GM18873 (cell line): ENCODE measurements at regions not wholly inside any gene's neighbourhood (a gene's known extent, or its start where the extent isn't known, plus 50 kb on each side); places are given as distances from the start of the nearest gene placed in this dataset.
"Not testable (repeated sequence)": the region's sequence is repeated elsewhere in the genome, so short reads cannot be mapped to it uniquely, and the experiment has no call there.

Source experiments
- ATAC-seq: cut with Tn5 transposase; IDR thresholded peaks from one replicate; pipeline ENCODE4 v1.9.1; 2021; ENCODE audit warnings: mild to moderate bottlenecking, moderate library complexity, moderate number of reproducible peaks; ENCODE audit not compliant: unreplicated experiment, low FRiP score

GRCh38 chr12:89781156-89781555 lies 72.5 kb upstream of the ATP2B1 start:
- no peak for ATAC-seq

- no peak for ATAC-seq
These were observed 70.5 kb upstream of the ATP2B1 start for GRCh38 chr12:89779090-89779489.

DNA sequence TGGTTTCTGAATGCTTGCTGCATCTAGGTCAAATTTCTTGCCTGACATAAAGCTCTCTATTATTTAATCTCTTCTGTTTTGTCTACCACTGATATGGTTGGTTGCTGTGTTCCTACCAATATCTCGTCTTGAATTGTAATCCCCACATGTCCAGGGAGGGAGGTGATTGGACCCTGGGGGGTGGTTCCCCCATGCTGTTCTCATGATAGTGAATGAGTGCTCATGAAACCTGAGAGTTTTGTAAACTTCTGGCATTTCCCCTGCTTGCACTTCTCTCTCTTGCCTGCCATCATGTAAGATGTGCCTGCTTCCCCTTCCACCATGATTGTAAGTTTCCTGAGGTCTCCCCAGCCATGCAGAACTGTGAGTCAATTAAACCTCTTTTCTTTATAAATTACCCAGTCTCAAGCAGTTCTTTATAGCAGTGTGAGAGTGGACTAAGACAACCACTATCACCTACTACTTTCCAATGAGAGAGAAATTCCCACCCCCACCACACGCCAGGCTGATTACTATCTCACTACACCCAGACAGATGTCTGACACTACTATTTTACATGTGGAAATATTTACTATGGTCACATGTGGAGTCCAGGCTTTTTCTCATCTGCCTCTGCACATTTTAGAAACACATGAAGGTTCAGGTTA lies 69.2 kb upstream of the ATP2B1 start:
- ATAC-seq = no peak

GRCh38 chr12:89775986-89776365 lies 67.3 kb upstream of the ATP2B1 start:
- no peak for ATAC-seq

DNA sequence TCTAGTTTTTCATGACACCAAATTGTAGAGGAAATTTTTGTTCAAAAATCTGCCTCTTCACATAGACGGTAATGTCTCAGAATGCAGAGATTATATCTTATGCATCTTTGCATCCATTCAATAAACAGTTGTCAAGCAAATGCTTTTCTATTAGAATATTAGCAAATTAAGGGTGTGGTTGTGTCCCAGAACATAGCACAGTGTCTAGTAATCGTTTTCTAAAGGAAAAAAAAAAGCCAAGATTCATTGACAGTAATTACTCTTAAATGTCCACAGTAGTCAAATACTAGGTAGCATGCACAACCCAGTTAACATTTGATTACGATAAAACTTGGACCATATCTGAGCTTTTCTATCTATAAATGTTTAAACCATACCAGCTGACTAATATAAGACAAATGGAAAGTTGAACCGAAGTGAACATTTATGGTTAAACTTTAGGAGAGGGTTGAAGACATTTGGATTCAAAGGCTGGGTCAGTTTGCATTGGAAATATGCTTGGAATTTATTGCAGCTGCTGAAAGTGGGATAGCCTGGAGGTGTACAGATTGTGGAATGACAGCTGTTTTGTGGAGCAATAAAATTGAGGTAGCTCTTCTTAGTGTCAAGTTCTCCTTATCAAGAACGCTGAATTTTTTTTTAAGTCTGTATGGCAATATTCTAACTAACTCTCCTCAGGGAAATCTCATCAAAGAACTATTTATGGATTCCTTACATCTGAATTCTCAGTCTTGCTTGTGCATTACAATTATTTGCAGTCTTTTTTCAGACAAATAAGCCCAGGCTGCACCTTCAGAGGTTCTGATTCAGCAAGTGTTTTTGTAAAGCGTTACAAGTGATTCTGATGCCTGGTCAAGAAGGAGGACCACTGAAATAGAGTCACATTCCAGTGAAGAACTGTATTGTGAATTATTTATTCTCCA lies 66.7 kb upstream of the ATP2B1 start:
- ATAC-seq = no peak

GRCh38 chr12:89774645-89775044 lies 66.0 kb upstream of the ATP2B1 start:
- ATAC-seq = no peak

DNA sequence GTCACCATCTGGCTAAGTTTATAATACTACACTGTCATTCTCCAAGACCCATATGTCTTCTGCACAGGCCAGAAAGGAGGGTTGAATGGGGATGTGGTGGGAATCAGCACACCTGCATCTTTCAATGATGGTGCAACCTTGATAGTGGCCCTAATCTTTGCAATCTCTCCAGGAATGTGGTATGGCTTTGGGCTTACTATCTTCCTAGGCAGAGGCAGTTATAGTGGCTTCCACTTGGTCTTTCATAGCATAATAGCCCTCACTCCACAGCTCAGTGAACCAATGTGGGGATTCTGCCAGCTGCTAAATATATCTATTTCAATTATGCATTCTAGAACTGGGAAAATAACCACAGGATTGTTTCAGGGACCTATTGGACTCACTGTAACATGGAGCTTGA lies 61.8 kb upstream of the ATP2B1 start:
- no peak for ATAC-seq

DNA sequence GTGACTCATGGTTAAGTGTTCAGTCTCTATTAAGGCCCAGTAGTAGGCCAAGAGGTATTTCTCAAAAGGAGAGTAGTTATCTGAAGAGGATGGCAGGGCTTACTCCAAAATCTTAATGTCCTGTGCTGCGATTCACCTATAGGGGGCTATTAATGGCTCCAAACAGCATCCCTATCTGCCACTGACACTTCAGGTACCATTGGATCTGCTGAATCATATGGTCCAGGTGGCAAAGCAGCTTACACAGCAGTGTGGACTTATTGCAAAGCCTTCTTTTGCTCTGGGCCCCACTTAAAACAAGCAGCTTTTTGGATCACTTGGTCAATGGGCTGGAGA lies 60.8 kb upstream of the ATP2B1 start:
- no peak for ATAC-seq

DNA sequence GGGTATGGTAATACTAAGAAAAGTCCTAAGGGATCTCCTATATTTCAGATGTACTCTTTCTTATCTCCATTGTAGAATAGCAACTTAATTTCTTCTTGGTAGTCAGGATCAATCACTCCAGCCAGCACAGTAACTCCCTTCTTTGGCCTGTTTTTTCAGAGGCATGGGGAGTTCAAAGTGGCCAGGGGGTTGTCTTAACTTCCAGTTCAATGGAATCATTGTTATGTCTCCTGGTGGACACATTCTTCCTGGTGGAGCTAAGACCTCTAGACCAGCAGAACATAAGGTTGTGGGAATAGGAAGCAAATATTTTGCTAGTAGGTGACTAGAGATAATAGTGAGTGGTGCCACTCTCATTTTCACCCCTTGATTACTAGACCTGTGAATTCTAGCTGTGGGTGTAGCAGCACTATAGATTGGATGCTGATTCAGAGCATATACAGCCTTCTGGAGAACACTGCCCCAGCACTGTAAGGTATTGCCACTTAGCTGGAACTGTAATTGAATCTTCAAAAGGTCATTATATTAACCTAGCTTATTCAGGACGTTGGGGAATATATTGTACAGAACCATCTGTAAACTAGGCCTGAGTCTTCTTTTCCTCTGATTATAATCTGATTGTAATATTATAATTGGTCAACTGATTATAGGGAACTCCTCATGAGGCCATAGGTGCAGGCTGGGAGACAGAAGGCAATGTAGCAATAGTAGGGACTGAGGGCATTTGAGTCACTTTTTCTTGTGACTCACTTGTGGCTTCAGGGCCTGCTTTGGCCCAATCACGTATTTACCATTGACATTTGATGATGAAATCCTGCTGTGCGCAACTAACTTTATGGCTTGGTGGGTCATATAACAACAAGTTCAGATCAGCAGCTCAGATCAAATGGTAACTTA lies 60.2 kb upstream of the ATP2B1 start:
- no peak for ATAC-seq

DNA sequence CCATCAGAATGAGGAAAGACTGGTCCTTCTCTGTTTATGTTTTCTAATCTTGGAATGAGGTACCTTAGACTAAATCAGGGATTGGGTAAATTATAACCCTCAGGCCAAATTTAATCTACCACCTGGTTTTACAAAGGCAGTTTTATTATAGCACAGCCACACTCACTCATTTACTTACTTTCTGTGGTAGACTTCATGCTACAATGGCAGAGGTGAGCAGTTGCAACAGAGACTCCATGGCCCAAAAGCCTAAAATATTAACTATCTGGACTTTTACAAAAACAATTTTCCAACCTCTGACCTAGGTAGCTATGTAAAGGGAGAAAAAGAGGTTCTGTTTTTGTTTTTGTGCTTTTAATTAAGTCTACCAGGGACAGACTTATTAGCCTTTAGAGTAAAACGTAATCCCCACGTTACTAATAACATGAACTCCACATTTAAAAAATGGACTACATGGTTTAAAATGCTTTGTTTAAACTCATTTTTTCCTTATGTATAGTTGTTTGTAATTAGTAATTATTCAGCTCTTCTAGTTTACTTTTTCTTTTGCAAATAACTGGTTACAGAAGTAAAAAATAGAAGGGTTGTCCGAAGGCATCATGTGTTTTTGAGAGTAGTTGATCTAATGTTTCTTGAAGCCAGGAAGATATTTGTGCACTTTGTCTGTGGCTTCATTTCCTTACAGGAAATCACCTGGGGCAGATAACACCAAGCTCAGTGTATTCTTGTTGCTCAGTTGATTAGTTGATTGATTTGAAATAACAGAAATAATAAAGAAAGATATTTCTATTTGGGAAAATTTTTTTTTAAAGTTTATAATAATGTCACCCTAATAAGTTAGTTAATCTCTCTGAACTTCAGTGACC lies 57.6 kb upstream of the ATP2B1 start:
- peak; percentile 79 for ATAC-seq

DNA sequence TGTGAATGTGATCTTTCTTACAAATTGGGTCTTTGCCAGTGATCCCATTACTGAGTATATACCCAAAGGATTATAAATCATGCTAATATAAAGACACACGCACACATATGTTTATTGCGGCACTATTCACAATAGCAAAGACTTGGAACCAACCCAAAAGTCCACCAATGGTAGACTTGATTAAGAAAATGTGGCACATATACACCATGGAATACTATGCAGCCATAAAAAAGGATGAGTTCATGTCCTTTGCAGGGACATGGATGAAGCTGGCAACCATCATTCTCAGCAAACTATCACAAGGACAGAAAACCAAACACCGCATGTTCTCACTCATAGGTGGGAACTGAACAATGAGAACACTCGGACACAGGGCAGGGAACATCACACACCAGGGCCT lies 55.5 kb upstream of the ATP2B1 start:
- not testable (repeated sequence) for ATAC-seq

GRCh38 chr12:89762498-89763170 lies 54.0 kb upstream of the ATP2B1 start:
- ATAC-seq = peak; percentile 60

DNA sequence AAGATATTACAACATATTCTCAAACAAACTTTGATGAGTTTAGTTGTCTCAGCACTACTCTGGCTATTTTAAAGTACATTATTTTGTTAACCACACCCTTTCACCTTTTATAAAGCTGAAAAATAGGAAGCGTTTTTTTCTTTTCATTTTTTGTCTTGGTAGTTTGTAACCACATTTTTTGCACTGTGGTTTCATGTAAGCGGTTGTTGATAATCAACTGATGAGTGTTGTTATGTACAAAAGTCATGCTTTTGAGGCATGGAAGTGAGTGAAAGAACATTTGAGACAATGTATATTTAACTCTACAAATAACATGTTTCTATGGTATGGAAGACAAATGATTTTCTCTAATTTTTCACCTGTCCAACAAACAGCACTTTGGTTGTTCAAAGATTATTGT lies 52.1 kb upstream of the ATP2B1 start:
- no peak for ATAC-seq
